H1 (cell line): ENCODE measurements at regions not wholly inside any gene's neighbourhood (a gene's known extent, or its start where the extent isn't known, plus 50 kb on each side); places are given as distances from the start of the nearest gene placed in this dataset.

ENCODE experiments used
- ATF2 ChIP-seq: IDR thresholded peaks from 2 replicates; pipeline ENCODE4 v1.6.1; 2012; ENCODE audit warnings: low read length, inconsistent platforms
- CHD2 ChIP-seq: IDR thresholded peaks from 2 replicates; pipeline ENCODE4 v1.6.1; 2012; ENCODE audit warnings: low read length, improper control_type of control experiment
- CTCF ChIP-seq, 3 experiments: IDR thresholded peaks; 1 replicate in 2 of 3; 2 replicates in 1 of 3; pipeline versions ENCODE4 v1.5.1 to v1.6.1; 2011; ENCODE audit warnings: low read length in 3 of 3, mild to moderate bottlenecking in 3 of 3, inconsistent platforms in 2 of 3, low read depth in 1 of 3, moderate library complexity in 1 of 3; ENCODE audit not compliant: insufficient read depth in 1 of 3; ENCODE audit errors: control extremely low read depth in 1 of 3
- EZH2 ChIP-seq: fragments of 200-600 bp; sonication (generic); IDR thresholded peaks from 2 replicates; pipeline ENCODE4 v1.7.1; 2012; ENCODE audit warnings: low read depth, mild to moderate bottlenecking, moderate library complexity, low read length, inconsistent platforms; ENCODE audit not compliant: severe bottlenecking
- POLR2A ChIP-seq, 2 experiments: IDR thresholded peaks; 1 replicate in 1 of 2; 2 replicates in 1 of 2; pipeline ENCODE4 v1.6.1; 2011; ENCODE audit warnings: low read depth in 2 of 2, low read length in 2 of 2, mild to moderate bottlenecking in 2 of 2; ENCODE audit errors: control extremely low read depth in 1 of 2

GRCh38 chr14:71228711-71229110 is 321.5 kb downstream of the PCNX1 start:
- TF ChIP-seq CTCF (IDR thresholded peaks at IDR 0.05; ENCODE audit: control extremely low read depth in 1 of 3, insufficient read depth in 1 of 3, low read depth in 1 of 3, low read length in 3 of 3) (no peak), ATF2 (no peak), POLR2A (IDR thresholded peaks at IDR 0.05; ENCODE audit: control extremely low read depth in 1 of 2, low read depth in 2 of 2, low read length in 2 of 2) (no peak), CHD2 (no peak), EZH2 (no peak)
